ENCODE measurements at regions not wholly inside any gene's neighbourhood (a gene's known extent, or its start where the extent isn't known, plus 50 kb on each side); places are given as distances from the start of the nearest gene placed in this dataset.
A peak's percentile ranks its signal among the peaks of the same experiment; 100 is the strongest.

DNA sequence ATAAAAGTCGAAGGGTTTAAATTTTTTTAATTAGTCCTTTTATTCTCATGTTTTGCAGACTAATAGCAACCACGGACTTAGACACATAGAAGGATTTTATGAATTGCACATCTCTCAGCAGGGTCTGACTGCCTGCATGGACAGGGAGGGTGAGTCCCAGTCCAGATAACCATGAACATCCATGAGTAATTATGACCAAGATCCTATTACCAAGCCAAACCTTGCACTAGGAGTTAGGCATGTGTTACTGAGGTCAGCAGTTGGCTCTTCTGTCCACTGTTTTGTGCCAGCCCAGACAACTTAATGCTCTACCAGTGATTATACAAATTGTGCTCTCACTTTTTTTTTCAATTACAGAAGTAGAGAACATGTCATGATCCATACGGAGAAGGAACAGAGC lies 211.2 kb downstream of the MAFB start:
- TF ChIP-seq POLR2A (IDR thresholded peaks at IDR 0.05) (no peak), EP300 (IDR thresholded peaks at IDR 0.05) (no peak), POLR2AphosphoS5 (IDR thresholded peaks at IDR 0.05) (no peak)
- TF ChIP-seq, protein P1, sequence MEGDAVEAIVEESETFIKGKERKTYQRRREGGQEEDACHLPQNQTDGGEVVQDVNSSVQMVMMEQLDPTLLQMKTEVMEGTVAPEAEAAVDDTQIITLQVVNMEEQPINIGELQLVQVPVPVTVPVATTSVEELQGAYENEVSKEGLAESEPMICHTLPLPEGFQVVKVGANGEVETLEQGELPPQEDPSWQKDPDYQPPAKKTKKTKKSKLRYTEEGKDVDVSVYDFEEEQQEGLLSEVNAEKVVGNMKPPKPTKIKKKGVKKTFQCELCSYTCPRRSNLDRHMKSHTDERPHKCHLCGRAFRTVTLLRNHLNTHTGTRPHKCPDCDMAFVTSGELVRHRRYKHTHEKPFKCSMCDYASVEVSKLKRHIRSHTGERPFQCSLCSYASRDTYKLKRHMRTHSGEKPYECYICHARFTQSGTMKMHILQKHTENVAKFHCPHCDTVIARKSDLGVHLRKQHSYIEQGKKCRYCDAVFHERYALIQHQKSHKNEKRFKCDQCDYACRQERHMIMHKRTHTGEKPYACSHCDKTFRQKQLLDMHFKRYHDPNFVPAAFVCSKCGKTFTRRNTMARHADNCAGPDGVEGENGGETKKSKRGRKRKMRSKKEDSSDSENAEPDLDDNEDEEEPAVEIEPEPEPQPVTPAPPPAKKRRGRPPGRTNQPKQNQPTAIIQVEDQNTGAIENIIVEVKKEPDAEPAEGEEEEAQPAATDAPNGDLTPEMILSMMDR (IDR thresholded peaks at IDR 0.05), result no peak
- no peaks in the 10 kb centered on the region for H3K4me1 ChIP-seq
- H3K36me3 ChIP-seq, result no peaks in the 10 kb centered on the region
- H3K27ac ChIP-seq, result no peak overlapping the region
- WGBS, 2 donors, result 68 to 86% methylated on average over 3 of the region's 3 CpGs
- H3K4me3 ChIP-seq, result no peak overlapping the region
- intact Hi-C loops (cut with DNase I), result no loop called here
- no peaks in the 10 kb centered on the region for H3K27me3 ChIP-seq
- DNase-seq, result no peak
- H3K9me3 ChIP-seq, result no peaks in the 10 kb centered on the region

DNA sequence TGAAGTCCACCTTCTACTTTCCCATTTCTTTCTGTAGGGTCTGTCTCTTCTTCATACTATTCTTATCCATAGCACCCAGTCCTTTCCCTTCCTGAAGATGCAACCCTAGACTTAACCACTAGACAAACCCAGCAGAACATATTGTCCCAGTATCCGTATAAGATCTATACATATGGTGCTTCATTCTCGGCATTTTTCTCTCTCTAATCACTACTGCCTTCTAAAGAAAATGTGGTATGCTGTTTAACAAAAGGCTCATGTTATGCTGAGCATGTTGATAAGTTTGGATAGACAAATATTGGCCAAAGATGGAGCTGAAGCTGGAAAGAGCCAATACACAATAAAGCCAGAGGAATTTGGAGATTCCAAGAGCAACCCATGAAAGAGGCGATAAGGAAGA lies 212.6 kb downstream of the MAFB start:
- H3K27me3 ChIP-seq, result no peaks in the 10 kb centered on the region
- DNase-seq, result no peak
- peaks cover 0 to under 1% (median 0%) of the 10 kb centered on the region in 4 donors for H3K4me1 ChIP-seq
- intact Hi-C loops (cut with DNase I), result no loop called here
- TF ChIP-seq POLR2A (IDR thresholded peaks at IDR 0.05), result no peak
- TF ChIP-seq POLR2AphosphoS5 (IDR thresholded peaks at IDR 0.05), result no peak
- no peak for TF ChIP-seq EP300 (IDR thresholded peaks at IDR 0.05)
- TF ChIP-seq, protein P1 (IDR thresholded peaks at IDR 0.05), result no peak
- WGBS, 2 donors, result 91 to 92% methylated on average over 3 of the region's 3 CpGs
- H3K9me3 ChIP-seq, result no peaks in the 10 kb centered on the region
- no peak overlapping the region for H3K27ac ChIP-seq
- H3K36me3 ChIP-seq, result no peaks in the 10 kb centered on the region
- H3K4me3 ChIP-seq, result no peak overlapping the region

DNA sequence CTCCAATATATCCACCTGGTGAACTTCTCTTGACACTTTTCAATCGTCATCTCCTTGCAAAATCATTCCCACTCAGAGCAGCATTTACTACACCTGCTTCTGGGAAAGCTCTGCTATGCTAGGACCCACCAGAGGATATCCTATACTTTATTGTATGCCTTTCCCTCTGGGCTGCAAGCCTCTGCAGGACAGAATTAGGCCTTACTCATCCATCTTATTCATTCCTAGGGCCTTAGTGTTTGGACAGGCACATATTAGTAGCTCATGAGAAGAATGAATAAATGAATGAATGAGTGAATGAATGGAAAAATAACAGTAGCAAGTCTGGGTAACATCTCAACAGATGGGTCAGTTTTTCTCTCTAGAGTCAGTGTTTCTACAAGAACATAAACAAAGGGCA lies 216.1 kb downstream of the MAFB start:
- Histone ChIP-seq H3K4me3 (no peak overlapping the region), H3K27ac (no peak overlapping the region), H3K27me3 (no peaks in the 10 kb centered on the region), H3K36me3 (no peaks in the 10 kb centered on the region), H3K4me1 (peaks cover 0 to 16% (median 0%) of the 10 kb centered on the region in 4 donors), H3K9me3 (no peaks in the 10 kb centered on the region)
- 80 to 82% methylated on average over 1 of the region's 1 CpG for WGBS, 2 donors
- intact Hi-C loops (cut with DNase I), result no loop called here
- TF ChIP-seq EP300 (IDR thresholded peaks at IDR 0.05) (no peak), POLR2AphosphoS5 (IDR thresholded peaks at IDR 0.05) (no peak), POLR2A (IDR thresholded peaks at IDR 0.05) (no peak)
- TF ChIP-seq, protein P1 (IDR thresholded peaks at IDR 0.05), result no peak
- DNase-seq, result no peak

DNA sequence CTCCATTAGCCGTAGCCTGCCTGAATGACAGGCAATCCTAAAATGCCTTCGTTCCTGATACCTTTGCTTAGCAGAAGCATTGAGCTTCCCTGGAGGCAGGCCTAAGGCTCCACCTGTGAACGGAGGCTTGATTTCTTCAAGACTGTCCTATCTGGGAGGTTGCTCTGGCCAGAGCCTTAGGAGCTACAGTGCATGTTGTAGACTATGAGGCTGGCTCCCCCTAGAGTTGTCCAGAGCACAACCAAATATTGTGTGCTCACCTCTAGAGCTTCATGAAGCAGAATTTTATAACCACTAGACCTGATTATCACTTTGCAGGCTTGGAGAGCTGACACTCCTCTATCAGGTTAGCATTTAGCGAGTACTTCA lies 217.8 kb downstream of the MAFB start:
- no peaks in the 10 kb centered on the region for H3K36me3 ChIP-seq
- peak overlapping the region in 3 of 4 donors; percentile 39 to 45 (median 39) for H3K27ac ChIP-seq
- peaks cover 0 to 16% (median 0%) of the 10 kb centered on the region in 4 donors for H3K4me1 ChIP-seq
- 74 to 85% methylated on average over 4 of the region's 4 CpGs for WGBS, 2 donors
- no peak overlapping the region for H3K4me3 ChIP-seq
- no peaks in the 10 kb centered on the region for H3K27me3 ChIP-seq
- intact Hi-C loops (cut with DNase I), result no loop called here
- no peak for DNase-seq
- H3K9me3 ChIP-seq, result no peaks in the 10 kb centered on the region
- TF ChIP-seq POLR2A (IDR thresholded peaks at IDR 0.05), result no peak
- no peak for TF ChIP-seq EP300 (IDR thresholded peaks at IDR 0.05)

DNA sequence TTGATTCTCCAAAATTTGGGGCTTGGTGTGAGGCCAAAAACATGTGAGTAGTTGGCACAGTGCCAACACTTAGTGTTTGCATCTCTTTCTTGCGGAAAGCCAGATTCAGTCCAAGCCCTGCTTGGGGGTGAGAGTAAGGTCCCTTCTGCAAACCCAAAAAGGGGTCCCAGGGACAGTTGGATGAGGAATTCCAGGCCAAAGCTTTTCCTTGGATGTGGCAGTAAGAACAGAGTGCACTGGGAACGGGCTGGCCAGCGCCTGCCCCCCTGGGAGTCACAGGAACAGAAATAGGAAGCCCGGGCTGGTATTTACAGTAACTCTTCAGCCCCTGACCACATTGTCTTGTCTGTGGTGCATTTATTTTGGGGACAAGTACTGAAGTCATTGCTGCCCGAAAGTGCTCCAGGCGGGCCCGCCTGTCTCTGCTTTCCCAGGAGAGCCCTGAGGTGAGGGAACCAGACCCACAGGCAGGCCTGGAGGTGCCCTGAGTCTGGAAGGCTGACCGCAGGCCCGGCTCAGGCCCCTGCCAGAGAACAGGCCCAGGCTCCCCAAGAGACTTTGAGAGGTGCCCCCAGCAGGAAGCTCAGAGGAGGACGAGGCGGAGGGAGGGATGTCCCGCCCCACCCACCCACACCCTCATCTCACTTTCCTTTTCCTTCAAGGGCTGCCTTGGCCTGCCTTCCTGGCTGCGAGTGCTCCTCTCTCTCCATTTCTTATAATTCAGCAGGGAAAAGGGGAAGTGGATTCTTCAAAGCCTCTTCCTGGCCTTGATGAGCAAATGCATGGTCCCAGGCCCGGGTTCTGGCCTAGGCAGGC lies 218.4 kb downstream of the MAFB start:
- Histone ChIP-seq H3K36me3 (no peaks in the 10 kb centered on the region), H3K4me3 (no peak overlapping the region), H3K9me3 (no peaks in the 10 kb centered on the region), H3K27me3 (no peaks in the 10 kb centered on the region), H3K4me1 (peaks cover 0 to 16% (median 0%) of the 10 kb centered on the region in 4 donors), H3K27ac (peak overlapping the region in 3 of 4 donors; percentile 39 to 45 (median 39))
- 75 to 76% methylated on average over 14 of the region's 14 CpGs for WGBS, 2 donors
- TF ChIP-seq POLR2AphosphoS5 (IDR thresholded peaks at IDR 0.05) (peak in 1 of 4 donors; percentile 21), EP300 (IDR thresholded peaks at IDR 0.05) (no peak)
- DNase-seq, result no peak
- intact Hi-C loops (cut with DNase I), result no loop called here

All from sigmoid colon (tissue), 6 donors.